Caco-2 (cell line): ENCODE measurements at regions not wholly inside any gene's neighbourhood (a gene's known extent, or its start where the extent isn't known, plus 50 kb on each side); places are given as distances from the start of the nearest gene placed in this dataset.

Experiments used
- BruUV-seq: library from RNA; stranded (reverse); fragments of 400-500 nt; replicated peaks from 2 replicates; lab custom pipeline; 2021; lab: Mats Ljungman, UMichigan
- CTCF ChIA-PET: fragments of 300-600 bp; sonication (Branson Sonifier 250); formaldehyde crosslinking; loops from one replicate; lab custom pipeline; 2022; ENCODE audit warnings: antibody characterized with exemption; lab: Charles Lee
- POLR2A ChIA-PET: fragments of 300-600 bp; sonication (Branson Sonifier 250); formaldehyde crosslinking; loops from one replicate; lab custom pipeline; 2022; ENCODE audit warnings: antibody characterized with exemption; lab: Charles Lee
- DNase-seq, 2 experiments: peaks; one replicate each; pipeline versions ENCODE4 v3.0.0 to v3.0.0-alpha.2; 2020 to 2022
- H3K27me3 ChIP-seq: replicated peaks from 2 replicates; pipeline ENCODE4 v1.6.0; 2011; ENCODE audit warnings: low read length; ENCODE audit not compliant: control insufficient read depth, insufficient read depth
- H3K36me3 ChIP-seq: 2 replicates; pipeline ENCODE4 v1.5.1; 2011; ENCODE audit warnings: low read length; ENCODE audit not compliant: control insufficient read depth, insufficient read depth
- H3K4me1 ChIP-seq: fragments of 250-450 bp; sonication (Bioruptor Pico); 2 replicates; pipeline ENCODE4 v1.5.1; 2020; ENCODE audit warnings: mild to moderate bottlenecking
- H3K4me3 ChIP-seq: 2 replicates; pipeline ENCODE4 v1.5.1; 2011; ENCODE audit warnings: low read depth, mild to moderate bottlenecking, control low read depth, low read length
- H3K9me3 ChIP-seq: fragments of 250-450 bp; sonication (Bioruptor Pico); 2 replicates; pipeline ENCODE4 v1.5.1; 2020; ENCODE audit warnings: mild to moderate bottlenecking, moderate library complexity
- H3K27ac Mint-ChIP-seq: one replicate; pipeline ENCODE4 v1.8.0; 2022; ENCODE audit warnings: mixed read lengths; ENCODE audit not compliant: unreplicated experiment
- H3K27me3 Mint-ChIP-seq: one replicate; pipeline ENCODE4 v1.8.0; 2022; ENCODE audit warnings: mixed read lengths; ENCODE audit not compliant: insufficient read depth, unreplicated experiment
- H3K36me3 Mint-ChIP-seq: one replicate; pipeline ENCODE4 v1.8.0; 2022; ENCODE audit warnings: mild to moderate bottlenecking, mixed read lengths; ENCODE audit not compliant: insufficient read depth, unreplicated experiment
- H3K4me1 Mint-ChIP-seq: one replicate; pipeline ENCODE4 v1.8.0; 2022; ENCODE audit warnings: low read depth, mixed read lengths; ENCODE audit not compliant: unreplicated experiment
- H3K4me3 Mint-ChIP-seq: one replicate; pipeline ENCODE4 v1.8.0; 2022; ENCODE audit warnings: mild to moderate bottlenecking, moderate library complexity, mixed read lengths; ENCODE audit not compliant: unreplicated experiment
- H3K9me3 Mint-ChIP-seq: one replicate; pipeline ENCODE4 v1.8.0; 2022; ENCODE audit warnings: mixed read lengths; ENCODE audit not compliant: unreplicated experiment
- CTCF ChIP-seq, 2 experiments: fragments of 200-600 bp in 1 of 2; IDR thresholded peaks; 1 replicate in 1 of 2; 2 replicates in 1 of 2; pipeline versions ENCODE4 v1.5.1 to v1.8.0; 2011 to 2022; ENCODE audit warnings: antibody characterized with exemption in 1 of 2, control low read depth in 1 of 2, inconsistent platforms in 1 of 2, low read depth in 1 of 2, low read length in 1 of 2, mild to moderate bottlenecking in 1 of 2, moderate library complexity in 1 of 2; ENCODE audit not compliant: insufficient read depth in 1 of 2, severe bottlenecking in 1 of 2, unreplicated experiment in 1 of 2
- intact Hi-C: fragments of 100-400 bp; cut with micrococcal nuclease; formaldehyde crosslinking; loops from one replicate; pipeline ENCODE4 v1.10.0; 2022; ENCODE audit not compliant: unreplicated experiment

GRCh38 chr13:59562924-59563323 is 600.8 kb downstream of the DIAPH3 start:
- Histone ChIP-seq H3K9me3 (peaks cover 20% of the 10 kb centered on the region; the same call in 1 of the 2 replicates), H3K27me3 (no peaks in the 10 kb centered on the region), H3K4me3 (no peak overlapping the region), H3K4me1 (peaks cover 6% of the 10 kb centered on the region; the same call in 1 of the 2 replicates), H3K36me3 (no peaks in the 10 kb centered on the region)
- Mint-ChIP-seq H3K4me3 (no peak overlapping the region), H3K9me3 (peaks cover 42% of the 10 kb centered on the region), H3K36me3 (no peaks in the 10 kb centered on the region), H3K27me3 (no peaks in the 10 kb centered on the region), H3K27ac (no peak overlapping the region), H3K4me1 (no peaks in the 10 kb centered on the region)
- intact Hi-C loops, result no loop called here
- ChIA-PET POLR2A (no interaction called here), CTCF (no interaction called here)
- no peak for DNase-seq
- no peak for TF ChIP-seq CTCF (IDR thresholded peaks at IDR 0.05; ENCODE audit: insufficient read depth in 1 of 2, low read depth in 1 of 2, low read length in 1 of 2, severe bottlenecking in 1 of 2, unreplicated experiment in 1 of 2)
- BruUV-seq, result no TSS peak

DNA sequence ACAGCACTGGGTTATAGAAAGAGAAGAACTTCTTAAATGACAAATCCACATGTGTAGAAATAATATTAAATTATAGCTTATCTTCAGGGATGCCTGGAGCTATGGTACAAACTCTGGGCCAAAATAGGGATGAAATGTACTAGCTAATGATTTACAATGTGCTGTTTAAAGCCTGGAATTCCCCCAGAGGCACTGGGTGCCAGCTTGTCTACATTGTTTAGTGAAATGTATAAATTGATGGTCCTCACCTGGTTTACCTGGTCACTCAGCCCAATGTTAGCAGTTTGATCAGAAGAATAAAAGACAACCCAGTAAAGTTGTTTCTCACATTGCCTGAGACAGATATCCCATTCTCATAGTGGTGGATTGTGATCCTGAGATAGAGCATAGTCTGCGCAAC is 597.2 kb downstream of the DIAPH3 start:
- no peaks in the 10 kb centered on the region for H3K27me3 Mint-ChIP-seq
- H3K4me1 ChIP-seq, result peaks cover 6% of the 10 kb centered on the region; the same call in 1 of the 2 replicates
- intact Hi-C loops, result no loop called here
- no TSS peak for BruUV-seq
- H3K36me3 ChIP-seq, result no peaks in the 10 kb centered on the region
- no peaks in the 10 kb centered on the region for H3K27me3 ChIP-seq
- DNase-seq, result peak in 1 of 2 experiments; percentile 5
- ChIA-PET POLR2A (no interaction called here), CTCF (no interaction called here)
- H3K27ac Mint-ChIP-seq, result no peak overlapping the region
- H3K36me3 Mint-ChIP-seq, result no peaks in the 10 kb centered on the region
- H3K9me3 Mint-ChIP-seq, result peaks cover 14% of the 10 kb centered on the region
- no peak overlapping the region for H3K4me3 Mint-ChIP-seq
- H3K4me3 ChIP-seq, result no peak overlapping the region
- H3K9me3 ChIP-seq, result peaks cover 11% of the 10 kb centered on the region; the same call in 1 of the 2 replicates
- H3K4me1 Mint-ChIP-seq, result no peaks in the 10 kb centered on the region
- no peak for TF ChIP-seq CTCF (IDR thresholded peaks at IDR 0.05; ENCODE audit: insufficient read depth in 1 of 2, low read depth in 1 of 2, low read length in 1 of 2, severe bottlenecking in 1 of 2, unreplicated experiment in 1 of 2)

DNA sequence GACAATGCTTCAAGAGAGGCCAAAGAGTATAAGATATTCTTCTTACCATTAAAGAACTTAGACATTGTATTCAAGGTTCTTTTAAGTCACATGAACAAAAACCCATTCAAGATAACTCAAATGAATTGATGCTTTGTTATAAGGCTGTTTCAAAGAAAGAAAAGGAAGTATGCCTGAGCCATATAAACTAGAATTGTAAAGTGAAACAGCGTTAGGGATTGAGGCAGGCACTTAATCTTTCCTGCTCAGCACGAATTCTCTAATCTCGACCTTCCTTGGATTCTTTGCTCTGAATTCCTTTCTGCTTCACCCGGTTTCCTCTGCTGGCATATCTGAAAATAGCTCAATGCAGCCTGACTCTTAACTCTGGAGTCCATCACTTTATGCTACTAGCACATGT is 595.4 kb downstream of the DIAPH3 start:
- CTCF ChIA-PET, result no interaction called here
- no peaks in the 10 kb centered on the region for H3K9me3 Mint-ChIP-seq
- no peak for TF ChIP-seq CTCF (IDR thresholded peaks at IDR 0.05; ENCODE audit: insufficient read depth in 1 of 2, low read depth in 1 of 2, low read length in 1 of 2, severe bottlenecking in 1 of 2, unreplicated experiment in 1 of 2)
- no peaks in the 10 kb centered on the region for H3K36me3 ChIP-seq
- H3K36me3 Mint-ChIP-seq, result no peaks in the 10 kb centered on the region
- H3K4me3 ChIP-seq, result no peak overlapping the region
- POLR2A ChIA-PET, result no interaction called here
- no peaks in the 10 kb centered on the region for H3K27me3 ChIP-seq
- no peak overlapping the region for H3K27ac Mint-ChIP-seq
- no peak overlapping the region for H3K4me3 Mint-ChIP-seq
- peaks cover 2% of the 10 kb centered on the region for H3K27me3 Mint-ChIP-seq
- no peaks in the 10 kb centered on the region for H3K9me3 ChIP-seq
- intact Hi-C loops, result no loop called here
- H3K4me1 ChIP-seq, result peaks cover 6% of the 10 kb centered on the region; the same call in 1 of the 2 replicates
- no TSS peak for BruUV-seq
- DNase-seq, result no peak
- H3K4me1 Mint-ChIP-seq, result no peaks in the 10 kb centered on the region
